Right lung (tissue), 2 donors: ENCODE measurements at regions not wholly inside any gene's neighbourhood (a gene's known extent, or its start where the extent isn't known, plus 50 kb on each side); places are given as distances from the start of the nearest gene placed in this dataset.

Experiments
- DNase-seq, 2 donors: peaks; one replicate each; pipeline ENCODE4 v3.0.0-alpha.2; 2013

DNA sequence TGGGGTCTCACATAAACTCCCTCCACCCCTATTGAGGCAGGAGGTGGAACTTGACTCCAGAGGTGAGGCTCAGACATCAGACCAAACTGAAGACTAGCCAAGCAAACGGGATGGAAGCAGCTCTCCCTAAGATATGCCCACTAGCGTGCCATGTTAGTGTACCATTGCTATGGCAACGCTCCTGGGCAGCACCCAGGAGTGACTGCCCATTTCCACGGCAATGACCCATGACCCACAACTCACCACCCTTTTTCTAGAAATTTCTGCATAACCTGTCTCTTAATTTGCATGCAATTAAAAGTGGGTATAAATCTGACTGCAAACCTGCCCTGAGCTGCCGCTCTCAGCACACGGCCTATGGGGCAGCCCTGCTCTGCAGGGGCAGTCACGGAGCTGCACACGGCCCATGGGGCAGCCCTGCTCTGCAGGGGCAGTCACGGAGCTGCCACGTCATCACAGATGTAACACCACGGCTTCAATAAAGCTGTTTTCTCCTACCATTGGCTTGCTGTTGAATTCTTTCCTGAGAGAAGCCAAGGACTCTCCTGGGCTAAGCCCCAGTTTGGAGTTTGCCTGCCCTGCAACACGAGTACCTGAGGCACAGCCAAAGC lies 164.3 kb downstream of the RBFOX3 start:
- DNase-seq: no peak

DNA sequence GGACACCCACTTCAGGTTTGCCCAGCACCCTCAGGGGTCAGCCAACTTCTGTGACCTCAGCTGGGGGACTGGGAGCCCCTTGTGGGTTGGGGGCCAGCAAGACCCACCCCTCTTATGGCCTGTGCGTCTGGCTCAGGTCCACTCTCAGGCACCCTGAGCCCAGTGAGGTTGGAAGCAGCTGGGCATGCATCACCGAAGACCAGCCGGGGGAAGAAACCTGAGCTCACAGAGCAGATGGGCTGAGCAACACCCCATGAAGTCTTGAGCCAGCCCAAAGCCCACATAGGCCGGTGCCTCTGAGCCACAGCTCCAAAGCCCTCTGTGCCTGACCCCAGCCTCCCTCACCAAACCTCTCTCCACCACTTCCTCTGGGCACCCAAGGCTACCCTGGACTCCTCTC lies 166.7 kb downstream of the RBFOX3 start:
- DNase-seq: no peak

DNA sequence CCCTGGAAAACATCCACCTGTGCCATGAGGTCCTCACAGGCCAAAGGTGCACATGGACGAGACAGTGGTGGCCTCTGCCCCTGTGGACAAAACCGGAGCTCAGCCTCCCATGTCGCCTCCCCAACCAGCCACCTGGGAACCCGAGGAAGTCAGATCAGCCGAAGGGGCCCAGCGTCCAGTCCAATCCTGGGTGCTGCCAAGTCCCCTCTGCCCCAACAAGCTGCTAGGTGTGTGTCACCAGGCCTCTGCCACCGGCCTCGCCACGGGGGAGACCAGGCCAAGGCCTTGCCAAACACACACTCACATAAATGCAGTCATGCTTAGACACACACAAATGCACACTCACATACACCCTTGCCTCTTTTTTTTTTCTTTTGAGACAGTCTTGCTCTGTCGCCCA lies 167.8 kb downstream of the RBFOX3 start:
- no peak for DNase-seq

DNA sequence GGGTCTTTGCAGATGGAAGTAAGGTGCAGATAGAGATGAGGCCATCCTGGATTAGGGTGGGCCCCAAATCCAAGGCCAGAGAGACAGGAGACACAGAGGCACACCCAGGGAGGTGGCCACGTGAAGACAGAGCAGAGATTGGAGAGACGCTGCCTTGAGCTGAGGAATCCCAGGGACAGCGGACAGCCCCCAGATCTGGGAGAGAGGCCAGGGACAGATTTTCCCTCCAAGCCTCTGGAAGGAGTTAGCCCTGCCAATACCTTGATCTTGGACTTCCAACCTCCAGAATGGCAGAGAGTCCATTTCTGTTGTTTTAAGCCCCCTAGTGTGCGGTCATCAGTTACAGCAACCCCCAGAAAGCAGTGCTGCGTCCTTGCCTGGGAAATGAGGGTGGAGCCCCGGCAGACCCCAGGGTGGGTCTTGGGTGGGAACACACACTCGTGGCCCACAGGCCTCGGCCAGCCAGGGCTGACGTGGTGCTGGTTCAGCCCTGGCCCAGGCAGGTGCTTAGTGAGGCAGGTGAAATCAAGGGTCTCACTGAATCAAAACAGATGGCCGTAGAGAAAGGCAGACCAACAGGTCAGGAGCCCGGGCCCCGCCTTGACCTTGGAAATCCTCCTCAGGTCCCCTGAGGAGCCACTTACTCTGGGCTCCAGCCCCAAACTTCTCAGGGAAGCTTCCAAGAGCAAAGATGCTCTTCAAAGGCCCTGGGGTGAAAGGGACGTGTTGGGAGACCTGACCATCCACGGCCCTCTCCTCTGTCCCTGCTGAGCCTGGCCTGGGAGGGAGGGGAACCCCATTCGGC lies 169.3 kb downstream of the RBFOX3 start:
- no peak for DNase-seq

DNA sequence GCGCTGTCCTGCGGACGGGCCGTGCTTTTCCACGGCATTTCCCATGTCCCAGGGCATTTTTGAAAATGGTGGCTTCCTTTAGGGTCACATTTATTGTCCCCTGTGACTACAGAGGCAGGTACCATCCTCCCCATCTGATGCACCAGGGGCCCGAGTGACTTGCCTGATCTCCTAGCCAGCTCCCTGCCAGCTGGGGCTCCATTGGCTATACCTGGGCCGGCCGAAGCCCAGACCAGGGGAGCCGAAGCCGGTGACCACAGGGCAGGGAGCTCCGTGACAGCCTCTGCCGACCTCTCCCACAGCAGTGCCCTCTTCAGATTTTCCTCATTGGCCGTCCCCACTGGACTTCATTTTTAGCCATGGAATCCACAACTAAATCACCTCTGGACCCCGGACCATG lies 170.6 kb downstream of the RBFOX3 start:
- no peak for DNase-seq

DNA sequence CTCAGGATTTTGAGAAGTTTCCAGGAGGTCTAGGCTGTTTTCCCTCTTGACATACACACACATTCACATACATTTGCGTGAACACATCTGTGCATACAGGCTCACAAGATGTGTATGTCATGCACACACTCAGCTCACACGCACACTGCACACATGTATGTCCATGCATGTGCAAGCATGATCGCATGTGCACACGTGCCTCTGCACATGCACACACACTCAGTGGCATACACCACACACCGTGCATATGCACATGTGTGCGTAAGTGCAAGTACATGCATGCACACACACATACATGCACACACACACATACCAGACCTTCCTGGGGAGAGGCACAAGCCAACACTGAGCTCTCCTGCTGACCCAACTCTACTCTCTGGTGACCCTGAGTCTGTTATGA lies 171.4 kb downstream of the RBFOX3 start:
- no peak for DNase-seq

DNA sequence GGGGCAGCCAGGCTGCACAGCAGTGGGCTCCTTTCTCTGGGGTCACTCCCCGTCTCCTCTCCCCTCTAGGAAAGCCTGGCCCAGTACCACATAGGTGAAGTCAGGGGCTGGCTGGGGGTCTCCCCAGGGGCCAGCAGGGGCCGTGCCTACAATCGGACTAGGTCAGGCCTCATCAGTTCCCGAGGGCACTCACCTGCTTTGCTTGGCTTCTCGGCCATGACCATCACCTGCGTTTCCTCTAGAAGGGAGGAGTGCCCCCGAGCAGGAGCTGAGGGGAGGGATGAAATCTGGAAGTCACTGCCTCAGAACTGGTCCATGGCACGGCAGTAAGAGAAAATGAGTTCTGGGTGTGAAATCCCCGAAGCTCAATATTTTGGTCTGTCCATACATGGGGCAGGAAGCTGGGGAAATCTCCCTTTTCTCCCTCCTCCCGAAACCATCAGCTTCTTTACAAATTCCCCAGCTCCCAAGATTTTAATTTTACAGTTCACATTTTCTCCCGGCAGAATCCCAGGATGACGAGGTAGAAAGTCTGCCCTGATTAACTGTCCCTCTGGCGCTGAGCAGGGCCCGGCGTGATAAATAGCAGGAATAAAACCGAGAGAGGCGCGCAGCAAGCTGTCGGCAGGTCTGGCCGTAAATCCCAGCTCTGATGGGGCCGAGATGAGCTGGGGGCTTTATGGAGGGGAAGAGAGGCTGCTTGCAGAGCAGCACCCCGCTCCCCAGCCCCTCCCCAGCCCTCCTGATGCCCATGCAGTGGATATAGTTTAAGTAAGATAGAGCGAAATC lies 172.1 kb downstream of the RBFOX3 start:
- DNase-seq: no peak

DNA sequence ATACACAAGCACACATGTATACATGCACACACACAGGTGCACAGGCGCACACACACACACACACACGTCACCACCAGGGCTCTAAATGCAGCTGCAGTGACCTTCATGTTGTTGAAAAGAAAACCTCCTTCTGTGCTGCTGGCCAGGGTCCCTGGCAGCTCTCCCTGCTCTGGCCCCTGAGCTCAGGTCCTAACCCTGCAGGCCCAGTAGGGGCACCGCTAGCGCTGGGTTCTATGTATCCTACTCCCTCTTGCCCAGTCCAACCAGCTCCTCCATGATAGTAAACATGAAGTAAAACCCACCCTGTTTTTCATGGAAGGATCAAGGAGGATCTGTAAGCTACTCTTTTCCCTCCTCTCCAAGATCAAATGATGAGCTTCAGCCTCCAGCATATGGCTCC lies 172.8 kb downstream of the RBFOX3 start:
- no peak for DNase-seq

DNA sequence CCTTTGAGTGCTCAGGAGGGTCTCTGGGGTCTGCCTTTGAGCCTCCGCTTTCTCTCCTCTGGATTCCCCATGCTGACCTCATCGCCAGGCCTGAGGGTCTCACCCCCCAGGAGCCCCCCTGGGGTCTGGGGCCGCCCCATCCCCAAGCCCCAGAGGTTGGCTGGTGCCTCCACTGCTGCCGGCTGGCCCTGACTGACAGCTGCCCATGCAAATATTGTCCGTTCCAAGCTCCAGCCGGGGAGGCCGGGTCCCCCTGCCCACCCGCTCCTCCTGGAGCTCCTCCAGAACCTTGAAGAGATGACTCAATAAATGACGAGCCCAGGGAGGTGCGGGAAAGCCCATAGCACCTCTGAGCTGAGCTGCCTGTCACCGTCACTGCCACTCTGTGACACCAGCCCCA lies 173.8 kb downstream of the RBFOX3 start:
- DNase-seq: no peak

DNA sequence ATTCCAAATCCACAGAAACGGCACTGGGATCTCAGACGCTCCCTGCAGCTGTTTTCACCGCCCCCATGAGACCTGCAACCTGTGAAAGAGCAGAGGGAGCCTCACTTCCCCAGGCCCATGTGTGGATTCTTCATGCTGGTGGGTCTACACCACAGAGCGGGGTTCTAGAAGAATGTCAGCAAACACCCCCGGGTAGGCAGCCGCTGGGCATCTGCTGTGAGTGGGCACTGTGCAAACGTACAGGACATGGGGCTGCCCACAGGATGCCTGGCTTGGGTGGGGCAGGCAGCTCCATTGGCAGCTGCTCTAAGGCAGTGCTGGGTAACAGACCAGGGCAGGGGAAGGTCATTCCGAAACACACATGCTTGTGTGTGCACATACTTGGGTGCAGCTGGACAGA lies 174.9 kb downstream of the RBFOX3 start:
- DNase-seq: no peak

DNA sequence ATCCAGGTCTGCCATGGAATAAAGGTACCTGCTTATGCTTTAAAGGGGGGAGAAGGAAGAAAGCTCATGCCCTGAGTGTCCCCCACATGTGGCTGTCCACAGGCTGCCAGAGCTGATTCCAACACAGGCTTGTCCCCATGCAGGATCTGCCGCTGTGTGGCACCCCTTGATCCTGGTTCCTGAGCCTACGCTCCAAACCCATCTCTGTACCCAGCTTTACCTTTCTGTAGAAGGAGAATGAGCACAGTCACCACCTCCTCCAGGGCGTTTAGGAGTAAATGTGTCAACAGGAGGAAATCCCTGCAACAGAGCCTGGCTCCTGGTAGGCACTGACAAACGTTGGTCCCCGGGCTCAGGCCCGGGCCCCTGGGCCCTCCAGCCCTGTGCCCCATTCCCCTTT lies 175.6 kb downstream of the RBFOX3 start:
- no peak for DNase-seq

DNA sequence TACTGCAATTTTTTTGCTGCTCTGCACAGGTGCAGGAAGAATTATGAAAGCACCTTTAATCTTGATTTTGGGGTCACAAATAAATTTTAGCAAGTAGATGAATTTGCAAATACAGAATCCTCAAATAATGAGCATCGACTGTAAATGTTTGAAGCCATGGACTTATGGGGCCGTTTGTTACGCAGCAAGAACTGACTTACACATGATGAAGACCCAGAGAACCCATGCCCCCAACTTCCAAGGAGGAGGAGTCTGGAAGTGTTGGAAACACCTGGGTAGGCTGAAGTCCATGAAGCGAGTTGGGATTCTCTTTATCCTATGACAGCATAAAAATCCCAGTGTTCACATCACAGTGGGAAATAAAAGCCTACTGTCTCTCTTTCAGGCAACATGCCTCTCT lies 176.6 kb downstream of the RBFOX3 start:
- DNase-seq: no peak

DNA sequence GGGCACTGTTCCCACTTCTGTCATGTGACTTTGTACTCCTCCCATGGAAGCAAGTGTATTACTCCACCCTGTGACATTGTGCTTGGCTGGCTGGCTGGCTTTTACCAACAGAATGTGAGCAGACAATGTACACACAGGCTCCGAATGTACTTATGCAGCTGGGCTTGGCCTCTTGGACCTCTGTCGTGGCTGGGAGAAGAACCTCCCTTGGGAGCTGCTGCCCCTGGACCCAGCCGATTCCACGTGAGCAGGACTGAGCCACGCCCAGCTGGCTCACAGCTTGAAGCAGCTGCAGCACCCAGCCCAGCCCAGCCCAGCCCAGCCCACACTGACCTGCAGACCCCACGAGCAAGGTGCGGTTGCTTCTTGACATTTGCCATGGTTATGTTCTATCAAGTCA lies 177.5 kb downstream of the RBFOX3 start:
- no peak for DNase-seq

DNA sequence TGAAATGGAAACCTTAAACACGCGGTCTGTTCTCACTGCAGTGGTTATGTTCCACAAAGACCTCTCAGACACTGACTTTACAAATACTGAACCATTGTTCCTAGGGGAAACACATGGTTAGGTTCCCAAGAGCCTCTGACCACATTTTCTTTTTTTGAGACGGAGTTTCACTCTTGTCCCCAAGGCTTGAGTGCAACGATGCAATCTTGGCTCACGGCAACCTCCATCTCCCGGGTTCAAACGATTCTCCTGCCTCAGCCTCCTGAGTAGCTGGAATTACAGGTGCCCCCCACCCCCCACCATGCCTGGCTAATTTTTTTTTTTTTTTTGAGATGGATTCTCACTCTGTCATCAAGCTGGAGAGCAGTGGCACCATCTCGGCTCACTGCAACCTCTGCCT lies 179.7 kb downstream of the RBFOX3 start:
- no peak for DNase-seq

DNA sequence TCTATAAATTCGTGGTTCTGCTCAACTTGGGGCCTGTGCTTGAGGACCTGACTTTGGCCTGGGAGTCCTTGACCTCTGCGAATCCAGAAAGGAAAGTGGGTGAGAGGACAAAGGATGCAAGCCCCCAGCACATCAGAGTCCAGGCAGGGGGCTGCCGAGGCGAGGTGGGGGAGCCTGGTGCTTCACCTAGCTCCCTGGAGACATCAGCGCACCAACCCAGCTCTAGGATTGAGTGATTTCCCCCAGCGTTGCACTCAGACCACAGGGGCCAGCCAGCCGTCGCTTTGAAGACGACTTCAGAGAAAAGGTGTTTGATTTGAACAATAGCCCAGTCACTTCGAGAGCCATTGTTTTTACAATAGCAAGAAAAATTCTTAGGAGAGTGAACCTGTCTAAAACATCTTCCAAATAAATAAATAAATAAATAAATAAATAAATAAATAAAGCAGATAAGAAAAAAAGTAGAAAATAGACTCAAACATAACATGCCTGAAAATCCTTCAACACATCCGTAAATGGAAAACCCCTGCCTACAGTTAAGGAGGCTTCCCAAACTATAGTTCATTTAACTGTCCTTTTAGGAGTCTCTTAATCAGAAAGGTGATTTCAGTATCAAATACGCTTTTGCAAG lies 180.9 kb downstream of the RBFOX3 start:
- no peak for DNase-seq

DNA sequence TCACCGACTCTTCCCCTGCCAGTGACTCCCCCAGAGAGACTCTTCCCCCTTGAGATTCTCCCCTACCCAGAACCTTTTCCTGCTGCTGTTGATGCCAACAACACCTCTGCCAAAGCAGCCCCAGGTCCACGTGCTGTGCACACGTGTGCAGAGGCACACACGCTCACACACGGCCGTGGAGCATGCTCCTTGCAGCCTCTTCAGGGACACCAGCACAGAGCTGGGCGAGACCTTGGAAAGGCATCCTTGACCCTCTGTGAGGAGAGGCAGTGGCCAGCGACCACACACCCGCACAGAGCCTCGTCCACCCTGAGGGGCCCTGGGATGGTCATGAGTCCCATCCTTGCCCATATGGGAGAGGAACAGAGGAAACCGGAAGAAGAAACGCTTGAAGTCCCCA lies 181.9 kb downstream of the RBFOX3 start:
- no peak for DNase-seq

DNA sequence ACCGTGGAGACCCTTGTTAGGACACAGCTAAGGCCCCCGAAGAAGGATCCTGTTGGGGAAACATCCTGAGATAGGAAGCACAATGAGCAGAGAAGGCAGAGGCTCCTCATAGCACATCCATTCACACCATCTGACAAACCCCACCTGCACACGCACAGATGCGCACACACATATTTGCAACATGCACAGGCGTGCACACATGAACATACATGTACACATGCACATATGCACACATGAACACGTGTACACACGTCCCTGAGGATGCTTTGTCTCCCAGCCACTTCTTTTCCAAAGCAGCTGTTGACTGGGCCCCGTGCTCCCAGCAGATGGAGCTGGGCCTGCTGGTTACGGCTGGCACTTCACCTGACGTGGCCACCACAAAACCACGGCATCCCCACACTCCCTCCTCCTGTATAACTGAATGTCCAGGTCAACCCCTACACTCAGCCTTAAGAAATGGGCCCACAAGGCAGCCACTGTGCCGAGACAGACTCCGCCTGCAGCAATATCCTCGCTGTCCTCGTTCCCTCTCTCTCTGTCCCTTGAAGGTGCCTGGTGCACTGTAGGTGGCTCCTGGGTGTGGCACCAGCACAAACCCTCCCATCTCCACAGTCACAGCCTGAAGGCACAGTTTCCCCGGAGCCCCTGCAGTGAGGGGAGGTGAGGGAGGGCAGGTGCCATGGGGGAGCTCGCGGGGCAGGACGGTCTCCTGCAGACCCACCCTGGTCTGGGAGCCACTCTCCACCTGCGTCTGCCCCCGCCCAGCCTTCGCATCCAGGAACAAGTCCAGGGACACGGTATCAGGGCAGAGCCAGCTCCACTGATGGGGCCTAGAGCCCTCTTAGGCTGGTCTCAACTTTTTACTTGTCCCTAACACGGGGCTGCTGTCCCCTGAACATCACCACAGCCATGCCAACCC lies 183.0 kb downstream of the RBFOX3 start:
- DNase-seq: no peak

DNA sequence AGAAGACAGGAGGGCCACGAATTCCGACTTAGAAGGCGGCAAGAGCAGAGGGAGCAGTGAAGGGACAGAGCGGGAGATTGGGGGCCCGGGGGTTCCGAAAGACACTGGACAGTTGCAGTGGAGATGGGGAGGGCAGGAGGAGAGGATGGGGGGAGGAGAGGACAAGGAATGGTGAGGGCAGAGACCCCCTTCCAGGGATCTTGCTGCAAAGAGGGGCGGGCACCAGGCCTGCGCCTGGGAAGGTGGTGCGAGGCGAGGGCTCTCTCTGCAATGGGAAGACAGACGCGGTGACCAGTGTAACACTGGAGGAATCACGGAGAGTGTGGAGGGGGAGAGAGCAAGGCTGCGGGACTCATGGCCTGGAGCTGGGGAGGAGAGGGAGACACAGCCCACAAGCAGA lies 185.2 kb downstream of the RBFOX3 start:
- no peak for DNase-seq

DNA sequence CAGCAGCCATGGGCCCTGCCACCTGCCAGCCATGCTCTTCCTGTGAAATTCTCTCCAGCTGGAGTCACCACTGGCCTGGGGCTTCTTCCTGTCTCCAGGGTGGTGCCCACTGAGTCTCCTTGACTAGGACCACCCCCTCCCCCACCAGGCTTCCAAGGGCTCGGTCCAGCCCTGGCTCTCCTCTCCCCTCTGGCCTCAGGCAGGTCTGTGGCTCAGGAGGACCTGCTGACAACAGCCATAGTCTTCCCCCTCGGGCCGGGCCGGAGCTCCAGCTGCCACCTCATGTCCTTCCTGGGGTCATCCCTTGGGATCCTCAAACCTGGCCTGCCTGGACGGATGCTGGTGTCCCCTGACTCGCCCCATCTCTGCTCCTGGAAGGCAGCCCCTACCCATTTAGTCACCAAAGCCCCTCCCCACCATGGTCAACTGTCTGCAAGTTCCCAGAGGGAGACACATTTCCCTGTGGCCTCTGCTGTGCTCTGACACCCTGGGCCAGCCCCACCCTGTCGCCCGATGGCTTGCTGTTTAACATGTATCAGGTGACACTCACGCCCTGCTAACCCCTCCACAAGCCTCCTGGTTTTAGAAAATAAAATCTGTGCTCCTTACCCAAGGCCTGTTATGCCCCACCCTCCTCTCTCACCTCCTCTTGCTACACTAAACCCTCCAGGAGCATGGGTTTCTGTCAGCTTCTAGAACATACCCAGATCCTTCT lies 186.2 kb downstream of the RBFOX3 start:
- no peak for DNase-seq

DNA sequence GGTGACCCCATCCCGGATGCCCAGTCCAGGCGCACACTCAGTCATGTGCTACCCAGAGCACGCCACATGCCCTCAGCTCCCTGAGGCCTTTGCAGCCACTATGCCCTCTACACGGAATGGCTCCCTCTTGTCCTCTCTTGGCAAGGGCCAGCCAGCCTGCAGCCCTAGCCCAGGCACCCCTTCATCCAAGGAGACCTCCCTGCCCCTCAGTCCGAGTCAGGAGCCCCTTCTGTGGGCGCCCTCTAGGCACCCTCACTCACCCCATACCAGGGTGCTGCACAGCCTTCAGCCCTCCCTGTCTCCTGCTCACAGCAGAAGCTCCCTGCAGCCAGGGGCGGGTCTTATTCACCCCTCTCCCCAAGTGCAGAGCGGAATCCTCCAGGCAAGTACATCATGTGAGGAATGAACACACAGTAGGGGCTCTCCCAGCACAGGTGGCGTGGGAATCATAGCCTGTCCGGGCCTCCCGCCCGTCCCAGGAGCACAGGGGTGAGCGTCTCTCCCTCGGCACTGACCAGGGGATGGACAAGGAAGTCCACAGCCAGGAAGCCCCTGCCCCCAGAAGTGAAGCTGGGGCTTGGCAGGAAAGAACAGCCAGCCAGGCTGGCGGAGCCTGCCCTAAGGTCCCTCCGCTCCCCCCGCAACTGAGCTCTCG lies 186.9 kb downstream of the RBFOX3 start:
- DNase-seq: no peak
